KMS-11 (cell line): ENCODE measurements at regions not wholly inside any gene's neighbourhood (a gene's known extent, or its start where the extent isn't known, plus 50 kb on each side); places are given as distances from the start of the nearest gene placed in this dataset.

Experiments
- H2AFZ ChIP-seq: fragments of 200-600 bp; sonication (generic); 2 replicates; pipeline ENCODE4 v1.6.1; 2016; ENCODE audit warnings: antibody characterized with exemption, mixed run types, low read depth
- H3K27ac ChIP-seq: fragments of 200-600 bp; sonication (generic); 2 replicates; pipeline ENCODE4 v1.6.1; 2016; ENCODE audit warnings: mild to moderate bottlenecking, mixed run types
- H3K27me3 ChIP-seq: fragments of 200-600 bp; sonication (generic); 2 replicates; pipeline ENCODE4 v1.6.1; 2017; ENCODE audit warnings: mild to moderate bottlenecking, low read depth, mixed run types, moderate library complexity; ENCODE audit not compliant: insufficient read depth
- H3K36me3 ChIP-seq: fragments of 200-600 bp; sonication (generic); 2 replicates; pipeline ENCODE4 v1.6.1; 2017; ENCODE audit warnings: mild to moderate bottlenecking, mixed run types; ENCODE audit not compliant: insufficient read depth
- H3K4me1 ChIP-seq: fragments of 200-600 bp; sonication (generic); 2 replicates; pipeline ENCODE4 v1.6.1; 2016; ENCODE audit warnings: mild to moderate bottlenecking, low read depth, mixed run types; ENCODE audit not compliant: poor library complexity, severe bottlenecking
- H3K4me2 ChIP-seq: fragments of 200-600 bp; sonication (generic); 2 replicates; pipeline ENCODE4 v1.7.0; 2016; ENCODE audit warnings: mild to moderate bottlenecking, mixed run types
- H3K4me3 ChIP-seq: fragments of 200-600 bp; sonication (generic); IDR thresholded peaks from 2 replicates; pipeline ENCODE4 v1.6.1; 2017; ENCODE audit warnings: low read depth, low read length, mixed read lengths; ENCODE audit not compliant: insufficient read depth
- H3K79me2 ChIP-seq: fragments of 200-600 bp; sonication (generic); 2 replicates; pipeline ENCODE4 v1.6.1; 2016; ENCODE audit warnings: low read depth, mixed run types; ENCODE audit not compliant: insufficient read depth
- H3K9ac ChIP-seq: fragments of 200-600 bp; sonication (generic); 2 replicates; pipeline ENCODE4 v1.6.1; 2016; ENCODE audit warnings: mild to moderate bottlenecking, mixed run types
- H4K20me1 ChIP-seq: fragments of 200-600 bp; sonication (generic); 2 replicates; pipeline ENCODE4 v1.6.1; 2016; ENCODE audit warnings: mild to moderate bottlenecking, mixed run types; ENCODE audit not compliant: insufficient read depth
- TF ChIP-seq, protein P1 (sequence below): fragments of 200-600 bp; sonication (generic); conservative IDR thresholded peaks from 2 replicates; pipeline ENCODE4 v1.6.1; 2017; ENCODE audit warnings: low read depth, mild to moderate bottlenecking, antibody characterized with exemption, low read length, moderate library complexity, mixed read lengths

DNA sequence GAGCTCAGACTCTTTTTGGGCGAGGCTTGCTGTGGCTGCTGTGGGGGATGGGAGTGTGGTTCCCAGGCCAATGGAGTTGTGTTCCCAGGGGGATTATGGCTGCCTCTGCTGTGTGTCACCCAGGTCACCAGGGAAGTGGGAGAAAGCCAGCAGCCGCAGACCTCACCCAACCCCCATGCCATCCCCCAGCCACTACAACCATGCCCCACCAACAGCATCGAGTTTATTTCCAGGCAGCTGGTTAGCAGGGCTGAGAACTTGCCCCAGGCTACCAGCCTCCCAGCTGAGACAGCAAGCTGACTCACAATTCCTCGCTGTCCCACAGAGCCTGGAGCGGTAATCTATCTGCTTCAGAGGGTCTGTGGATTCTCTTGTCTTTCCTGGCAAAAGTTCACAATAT is 331.7 kb downstream of the FRK start:
- Histone ChIP-seq H3K27ac (no peak overlapping the region), H4K20me1 (no peaks in the 10 kb centered on the region), H3K9ac (no peak overlapping the region), H3K27me3 (no peaks in the 10 kb centered on the region), H3K36me3 (no peaks in the 10 kb centered on the region), H3K4me3 (no peak overlapping the region), H3K4me2 (no peak overlapping the region), H3K79me2 (no peaks in the 10 kb centered on the region), H3K4me1 (no peaks in the 10 kb centered on the region), H2AFZ (no peak overlapping the region)
- TF ChIP-seq, protein P1, sequence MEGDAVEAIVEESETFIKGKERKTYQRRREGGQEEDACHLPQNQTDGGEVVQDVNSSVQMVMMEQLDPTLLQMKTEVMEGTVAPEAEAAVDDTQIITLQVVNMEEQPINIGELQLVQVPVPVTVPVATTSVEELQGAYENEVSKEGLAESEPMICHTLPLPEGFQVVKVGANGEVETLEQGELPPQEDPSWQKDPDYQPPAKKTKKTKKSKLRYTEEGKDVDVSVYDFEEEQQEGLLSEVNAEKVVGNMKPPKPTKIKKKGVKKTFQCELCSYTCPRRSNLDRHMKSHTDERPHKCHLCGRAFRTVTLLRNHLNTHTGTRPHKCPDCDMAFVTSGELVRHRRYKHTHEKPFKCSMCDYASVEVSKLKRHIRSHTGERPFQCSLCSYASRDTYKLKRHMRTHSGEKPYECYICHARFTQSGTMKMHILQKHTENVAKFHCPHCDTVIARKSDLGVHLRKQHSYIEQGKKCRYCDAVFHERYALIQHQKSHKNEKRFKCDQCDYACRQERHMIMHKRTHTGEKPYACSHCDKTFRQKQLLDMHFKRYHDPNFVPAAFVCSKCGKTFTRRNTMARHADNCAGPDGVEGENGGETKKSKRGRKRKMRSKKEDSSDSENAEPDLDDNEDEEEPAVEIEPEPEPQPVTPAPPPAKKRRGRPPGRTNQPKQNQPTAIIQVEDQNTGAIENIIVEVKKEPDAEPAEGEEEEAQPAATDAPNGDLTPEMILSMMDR, result no peak

DNA sequence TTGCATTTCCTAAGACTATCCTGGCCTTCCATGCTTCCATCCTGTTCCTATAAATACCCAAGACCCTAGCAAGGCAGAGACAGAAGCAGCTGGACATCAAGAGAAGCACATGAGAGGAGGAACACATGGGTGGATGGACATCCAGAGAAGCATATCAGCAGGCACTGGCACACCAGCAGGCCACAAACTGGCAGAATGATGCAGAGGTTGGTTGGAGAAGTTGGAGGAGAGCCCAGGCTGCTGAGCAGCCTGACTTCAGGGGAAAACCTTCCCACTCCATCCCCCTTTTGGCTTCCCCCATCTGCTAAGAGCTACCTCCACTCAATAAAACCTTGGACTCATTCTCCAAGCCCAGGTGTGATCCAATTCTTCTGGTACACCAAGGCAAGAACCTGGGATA is 332.5 kb downstream of the FRK start:
- H3K27ac ChIP-seq, result no peak overlapping the region
- TF ChIP-seq, protein P1, result no peak

DNA sequence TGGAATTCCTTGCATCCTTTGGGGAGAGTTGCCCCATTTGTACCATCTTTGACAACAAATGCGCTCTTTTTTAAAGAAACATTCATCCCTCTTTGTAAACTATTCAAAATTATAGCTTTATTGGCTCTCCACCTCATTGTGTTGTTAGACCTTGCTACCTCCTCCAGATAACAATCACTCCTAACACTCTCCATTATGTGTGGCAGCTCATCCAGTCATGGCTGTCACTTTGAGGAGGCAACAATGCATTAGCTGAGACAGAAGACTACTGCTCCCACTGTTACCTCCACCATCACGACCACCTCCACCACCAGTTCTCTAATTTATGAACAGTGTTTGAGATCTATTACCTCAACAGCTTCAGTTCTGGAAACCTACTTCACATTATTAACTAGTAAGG is 339.1 kb downstream of the FRK start:
- TF ChIP-seq, protein P1, result no peak
- H3K4me1 ChIP-seq, result no peaks in the 10 kb centered on the region
- H3K4me2 ChIP-seq, result no peak overlapping the region
- no peak overlapping the region for H3K4me3 ChIP-seq
- H4K20me1 ChIP-seq, result no peaks in the 10 kb centered on the region
- no peaks in the 10 kb centered on the region for H3K27me3 ChIP-seq
- no peaks in the 10 kb centered on the region for H3K79me2 ChIP-seq
- no peak overlapping the region for H3K27ac ChIP-seq
- no peaks in the 10 kb centered on the region for H3K36me3 ChIP-seq
- H3K9ac ChIP-seq, result no peak overlapping the region
- no peak overlapping the region for H2AFZ ChIP-seq

More for the DNA sequence above, 332.5 kb downstream of the FRK start:
- Histone ChIP-seq H3K36me3 (no peaks in the 10 kb centered on the region), H2AFZ (no peak overlapping the region), H3K27me3 (no peaks in the 10 kb centered on the region), H3K79me2 (no peaks in the 10 kb centered on the region), H3K4me1 (no peaks in the 10 kb centered on the region), H3K9ac (no peak overlapping the region), H3K4me2 (no peak overlapping the region), H4K20me1 (no peaks in the 10 kb centered on the region), H3K4me3 (no peak overlapping the region)

GRCh38 chr6:115720900-115721299 is 339.8 kb downstream of the FRK start:
- H2AFZ ChIP-seq, result no peak overlapping the region
- TF ChIP-seq, protein P1, result no peak
- no peaks in the 10 kb centered on the region for H4K20me1 ChIP-seq
- no peak overlapping the region for H3K9ac ChIP-seq
- no peaks in the 10 kb centered on the region for H3K79me2 ChIP-seq
- H3K27ac ChIP-seq, result no peak overlapping the region
- no peak overlapping the region for H3K4me2 ChIP-seq
- H3K4me3 ChIP-seq, result no peak overlapping the region
- no peaks in the 10 kb centered on the region for H3K27me3 ChIP-seq
- H3K4me1 ChIP-seq, result no peaks in the 10 kb centered on the region
- no peaks in the 10 kb centered on the region for H3K36me3 ChIP-seq
